ENCODE measurements at regions not wholly inside any gene's neighbourhood (a gene's known extent, or its start where the extent isn't known, plus 50 kb on each side); places are given as distances from the start of the nearest gene placed in this dataset.
A peak's percentile ranks its signal among the peaks of the same experiment; 100 is the strongest.
"Not testable (repeated sequence)": the region's sequence is repeated elsewhere in the genome, so short reads cannot be mapped to it uniquely, and the experiment has no call there.

- DNase-seq = no peak
Observed at GRCh38 chr3:109678600-109678999, 341.3 kb upstream of the DPPA4 start.

- no peak for DNase-seq
Observed at GRCh38 chr3:109679664-109680063, 342.3 kb upstream of the DPPA4 start.

- no peak for DNase-seq
Observed at GRCh38 chr3:109683746-109684145, 346.4 kb upstream of the DPPA4 start.

GRCh38 chr3:109685084-109686079 is 348.0 kb upstream of the DPPA4 start:
- no peak for DNase-seq

- no peak for DNase-seq
Observed at GRCh38 chr3:109687626-109688025, 350.3 kb upstream of the DPPA4 start.

GRCh38 chr3:109696932-109697331 is 359.6 kb upstream of the DPPA4 start:
- no peak for DNase-seq

GRCh38 chr3:109702252-109702651 is 364.9 kb upstream of the DPPA4 start:
- no peak for DNase-seq

GRCh38 chr3:109702976-109703375 is 365.6 kb upstream of the DPPA4 start:
- DNase-seq = no peak

GRCh38 chr3:109705133-109705532 is 367.8 kb upstream of the DPPA4 start:
- DNase-seq = not testable (repeated sequence)

- DNase-seq = no peak
Observed at GRCh38 chr3:109707617-109708016, 370.3 kb upstream of the DPPA4 start.

GRCh38 chr3:109713288-109713687 is 375.9 kb upstream of the DPPA4 start:
- no peak for DNase-seq

GRCh38 chr3:109715707-109716106 is 378.4 kb upstream of the DPPA4 start:
- no peak for DNase-seq

- no peak for DNase-seq
Observed at GRCh38 chr3:109718850-109719249, 381.5 kb upstream of the DPPA4 start.

GRCh38 chr3:109728861-109729494 is 391.6 kb upstream of the DPPA4 start:
- DNase-seq = no peak

GRCh38 chr3:109731639-109732473 is 394.5 kb upstream of the DPPA4 start:
- DNase-seq = peak in 1 of 2 experiments; percentile 20

- no peak for DNase-seq
Observed at GRCh38 chr3:109743981-109744380, 406.6 kb upstream of the DPPA4 start.

GRCh38 chr3:109772520-109772919 is 435.2 kb upstream of the DPPA4 start:
- DNase-seq = no peak

- no peak for DNase-seq
Observed at GRCh38 chr3:109774108-109774507, 436.8 kb upstream of the DPPA4 start.

- no peak for DNase-seq
Observed at GRCh38 chr3:109784285-109784684, 446.9 kb upstream of the DPPA4 start.

GRCh38 chr3:109784852-109785631 is 447.7 kb upstream of the DPPA4 start:
- no peak for DNase-seq

- DNase-seq = no peak
Observed at GRCh38 chr3:109803274-109803673, 465.9 kb upstream of the DPPA4 start.

GRCh38 chr3:109804697-109805096 is 467.4 kb upstream of the DPPA4 start:
- DNase-seq = no peak

Measured in NCI-H1930 (cell line).